ENCODE measurements at regions not wholly inside any gene's neighbourhood (a gene's known extent, or its start where the extent isn't known, plus 50 kb on each side); places are given as distances from the start of the nearest gene placed in this dataset.

DNA sequence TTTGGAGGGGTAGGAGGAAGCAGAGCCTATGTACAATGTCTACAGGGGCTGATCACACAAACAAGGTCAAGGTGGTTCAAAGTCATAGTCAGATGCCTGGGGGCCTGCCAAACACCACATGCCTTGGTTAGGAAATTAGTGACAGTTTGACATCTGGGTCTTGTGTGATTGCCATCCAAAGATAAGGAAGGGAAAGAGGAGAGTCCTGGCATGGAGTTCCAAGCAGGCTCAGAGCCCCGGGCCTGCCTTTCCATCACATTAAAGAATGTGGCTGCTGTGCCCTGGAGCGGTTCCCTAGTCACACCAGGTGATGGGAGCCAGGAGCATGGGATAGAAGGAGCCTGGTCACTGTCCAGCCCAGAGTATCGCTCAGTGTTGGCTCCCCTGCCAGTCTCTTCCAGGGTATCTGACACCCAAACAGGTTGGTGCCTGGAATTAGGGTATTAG lies 53.6 kb upstream of the BCL2L14 start:
- FAIRE-seq, result no peak
- TF ChIP-seq, protein P1, sequence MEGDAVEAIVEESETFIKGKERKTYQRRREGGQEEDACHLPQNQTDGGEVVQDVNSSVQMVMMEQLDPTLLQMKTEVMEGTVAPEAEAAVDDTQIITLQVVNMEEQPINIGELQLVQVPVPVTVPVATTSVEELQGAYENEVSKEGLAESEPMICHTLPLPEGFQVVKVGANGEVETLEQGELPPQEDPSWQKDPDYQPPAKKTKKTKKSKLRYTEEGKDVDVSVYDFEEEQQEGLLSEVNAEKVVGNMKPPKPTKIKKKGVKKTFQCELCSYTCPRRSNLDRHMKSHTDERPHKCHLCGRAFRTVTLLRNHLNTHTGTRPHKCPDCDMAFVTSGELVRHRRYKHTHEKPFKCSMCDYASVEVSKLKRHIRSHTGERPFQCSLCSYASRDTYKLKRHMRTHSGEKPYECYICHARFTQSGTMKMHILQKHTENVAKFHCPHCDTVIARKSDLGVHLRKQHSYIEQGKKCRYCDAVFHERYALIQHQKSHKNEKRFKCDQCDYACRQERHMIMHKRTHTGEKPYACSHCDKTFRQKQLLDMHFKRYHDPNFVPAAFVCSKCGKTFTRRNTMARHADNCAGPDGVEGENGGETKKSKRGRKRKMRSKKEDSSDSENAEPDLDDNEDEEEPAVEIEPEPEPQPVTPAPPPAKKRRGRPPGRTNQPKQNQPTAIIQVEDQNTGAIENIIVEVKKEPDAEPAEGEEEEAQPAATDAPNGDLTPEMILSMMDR (IDR thresholded peaks at IDR 0.05; ENCODE audit: insufficient read depth, missing control alignments), result no peak
- DNase-seq (ENCODE audit: insufficient read length, low spot score), result no peak

DNA sequence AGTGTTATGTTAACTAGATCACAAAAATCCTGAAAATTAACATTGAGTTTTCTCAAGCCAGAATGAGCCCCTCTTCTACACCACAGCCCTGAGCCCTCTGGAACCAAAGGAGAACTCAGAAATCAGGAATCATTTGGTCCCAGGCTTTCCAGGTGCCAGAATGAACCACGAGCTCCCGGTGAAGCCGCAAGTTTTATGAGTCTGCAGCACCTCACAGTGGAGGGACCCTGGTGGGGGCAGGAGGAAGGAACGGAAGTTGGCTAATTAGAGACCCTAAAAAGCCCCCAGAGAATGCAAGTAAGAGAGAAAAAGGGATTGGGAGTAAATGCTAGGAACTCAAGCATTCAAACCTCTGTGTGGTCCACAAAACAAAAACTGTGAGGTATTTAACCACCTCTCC lies 52.9 kb upstream of the BCL2L14 start:
- FAIRE-seq (no peak), DNase-seq (ENCODE audit: insufficient read length, low spot score) (no peak)

DNA sequence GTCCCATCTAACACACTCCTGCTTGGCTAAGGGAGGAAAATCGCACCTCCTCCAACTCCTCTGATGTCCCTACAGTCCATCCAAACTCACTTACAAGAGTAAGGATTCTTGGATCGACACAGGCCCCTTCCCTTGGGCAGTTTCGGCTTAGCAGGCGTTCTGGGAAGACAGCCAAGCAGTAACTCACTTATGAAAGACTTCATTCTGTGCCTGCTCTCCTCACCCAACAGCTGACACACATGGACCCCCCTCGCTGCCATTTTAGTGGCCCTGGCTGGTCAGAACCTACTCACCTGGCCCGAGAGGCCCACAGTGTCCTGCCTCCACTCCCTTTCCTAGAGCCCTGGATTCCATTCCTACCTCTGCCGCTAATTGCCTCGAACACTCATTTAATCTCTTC lies 52.3 kb upstream of the BCL2L14 start:
- TF ChIP-seq, protein P1 (IDR thresholded peaks at IDR 0.05; ENCODE audit: insufficient read depth, missing control alignments), result no peak
- DNase-seq (ENCODE audit: insufficient read length, low spot score) (no peak), FAIRE-seq (no peak)

More for the DNA sequence above, 52.9 kb upstream of the BCL2L14 start:
- TF ChIP-seq, protein P1 (IDR thresholded peaks at IDR 0.05; ENCODE audit: insufficient read depth, missing control alignments), result peak; percentile 14

DNA sequence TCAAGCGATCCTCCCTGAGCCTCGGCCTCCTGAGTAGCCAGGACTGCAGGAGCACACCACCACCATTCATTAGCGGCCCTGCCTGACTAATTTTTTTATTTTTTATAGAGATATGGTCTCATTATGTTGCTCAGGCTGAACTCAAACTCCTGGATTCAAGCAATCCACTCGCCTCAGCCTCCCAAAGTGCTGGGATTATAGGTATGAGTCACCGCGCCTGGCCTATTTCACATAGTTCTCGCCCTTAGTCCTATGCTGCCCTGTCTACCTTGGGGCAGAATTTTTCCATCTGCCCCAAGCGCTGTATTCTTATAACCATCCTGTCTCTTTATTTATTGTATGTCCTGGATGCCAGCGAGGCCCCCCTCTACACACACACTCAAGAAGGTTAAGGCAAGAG lies 50.9 kb upstream of the BCL2L14 start:
- TF ChIP-seq, protein P1 (IDR thresholded peaks at IDR 0.05; ENCODE audit: insufficient read depth, missing control alignments), result no peak
- no peak for DNase-seq (ENCODE audit: insufficient read length, low spot score)
- FAIRE-seq, result no peak

DNA sequence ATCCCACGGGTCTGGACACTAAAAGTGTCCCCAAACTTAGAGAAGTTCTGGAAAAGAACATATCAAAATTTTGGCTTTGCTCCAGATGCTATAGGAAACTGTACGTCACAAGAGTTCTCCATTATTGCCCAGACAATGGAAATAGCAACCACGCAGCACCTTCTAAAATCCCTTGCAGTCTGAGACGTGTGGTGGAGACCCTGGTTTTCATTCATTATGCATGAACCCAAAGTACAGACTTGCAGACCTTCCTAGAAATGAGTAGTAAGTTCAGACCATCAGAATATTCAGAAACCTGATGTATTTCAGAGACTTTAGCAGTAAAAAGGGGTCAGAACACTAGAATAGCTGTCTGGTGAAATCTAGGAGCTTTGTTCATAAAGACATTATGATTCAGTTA lies 50.0 kb upstream of the BCL2L14 start:
- TF ChIP-seq, protein P1 (IDR thresholded peaks at IDR 0.05; ENCODE audit: insufficient read depth, missing control alignments), result no peak
- no peak for FAIRE-seq
- DNase-seq (ENCODE audit: insufficient read length, low spot score), result no peak
